HepG2 (cell line): ENCODE measurements at regions not wholly inside any gene's neighbourhood (a gene's known extent, or its start where the extent isn't known, plus 50 kb on each side); places are given as distances from the start of the nearest gene placed in this dataset.

ENCODE experiments used
- ATAC-seq: fragments of 200-7000 bp; cut with Tn5 transposase; 3 replicates; pipeline ENCODE4 v1.9.1; 2020; ENCODE audit warnings: mild to moderate bottlenecking, moderate library complexity
- BruUV-seq: library from RNA; stranded (reverse); fragments of 400-500 nt; replicated peaks from 2 replicates; lab custom pipeline; 2021; lab: Mats Ljungman, UMichigan
- CTCF ChIA-PET: fragments of 300-600 bp; formaldehyde crosslinking; extraction: SDS; loops from one replicate; lab custom pipeline; 2021; ENCODE audit warnings: low total read pairs, inconsistent platforms, low intra/inter-chr PET ratio; lab: Yijun Ruan, JAX
- POLR2A ChIA-PET: fragments of 350-600 bp; sonication (Branson Sonifier 250); formaldehyde crosslinking; loops from one replicate; lab custom pipeline; 2020; ENCODE audit warnings: antibody characterized with exemption, inconsistent platforms; lab: Yijun Ruan, JAX
- DNase-seq: peaks from one replicate; pipeline ENCODE4 v3.0.0-alpha.2; 2015; ENCODE audit warnings: low spot score
- FAIRE-seq: peaks from 3 replicates; lab custom pipeline; 2011; peaks lifted over from hg19 to GRCh38; lab: Jason Lieb, UNC
- H2AFZ ChIP-seq: one replicate; pipeline ENCODE4 v1.6.1; 2011; ENCODE audit warnings: low read length, inconsistent platforms
- H3K27ac ChIP-seq: fragments of 300-600 bp; 3 replicates; pipeline ENCODE4 v1.8.0; 2011; ENCODE audit warnings: mixed run types, mild to moderate bottlenecking, mixed read lengths, low read length, inconsistent platforms; ENCODE audit not compliant: insufficient read depth; ENCODE audit errors: extremely low read length
- H3K27me3 ChIP-seq, 2 experiments: fragments of 200-600 bp in 1 of 2; 2 replicates in 1 of 2; 3 replicates in 1 of 2; pipeline versions ENCODE4 v1.6.0 to v1.8.0; 2011; ENCODE audit warnings: low read length in 2 of 2, mild to moderate bottlenecking in 2 of 2, moderate library complexity in 2 of 2, inconsistent platforms in 1 of 2; ENCODE audit not compliant: insufficient read depth in 2 of 2, control insufficient read depth in 1 of 2
- H3K36me3 ChIP-seq, 2 experiments: fragments of 200-600 bp in 1 of 2; replicated peaks in 1 of 2; 2 replicates in 1 of 2; 3 replicates in 1 of 2; pipeline versions ENCODE4 v1.5.1 to v1.8.0; 2011; ENCODE audit warnings: low read length in 2 of 2, inconsistent platforms in 1 of 2; ENCODE audit not compliant: insufficient read depth in 2 of 2, control insufficient read depth in 1 of 2
- H3K4me1 ChIP-seq: 2 replicates; pipeline ENCODE4 v1.5.1; 2012; ENCODE audit warnings: low read length, inconsistent platforms; ENCODE audit not compliant: insufficient read depth
- H3K4me2 ChIP-seq: 2 replicates; pipeline ENCODE4 v1.6.0; 2011; ENCODE audit warnings: low read depth, low read length, inconsistent platforms
- H3K4me3 ChIP-seq, 3 experiments: fragments of 200-600 bp in 1 of 3; sonication (generic), shearing (Covaris generic) in 1 of 3; replicated peaks in 1 of 3; 2 replicates each; pipeline ENCODE4 v1.5.1; 2011 to 2016; ENCODE audit warnings: low read length in 3 of 3, inconsistent platforms in 2 of 3, low read depth in 2 of 3, mild to moderate bottlenecking in 2 of 3, control low read depth in 1 of 3, mixed read lengths in 1 of 3; ENCODE audit not compliant: insufficient read depth in 1 of 3
- H3K79me2 ChIP-seq: one replicate; pipeline ENCODE4 v1.6.1; 2011; ENCODE audit warnings: low read length, inconsistent platforms; ENCODE audit not compliant: insufficient read depth
- H3K9ac ChIP-seq: 2 replicates; pipeline ENCODE4 v1.6.0; 2011; ENCODE audit warnings: mild to moderate bottlenecking, low read depth, low read length, inconsistent platforms; ENCODE audit not compliant: insufficient read depth
- H3K9me3 ChIP-seq: 2 replicates; pipeline ENCODE4 v1.5.1; 2012; ENCODE audit warnings: mild to moderate bottlenecking, low read length
- H4K20me1 ChIP-seq: 2 replicates; pipeline ENCODE4 v1.6.0; 2011; ENCODE audit warnings: inconsistent platforms, mild to moderate bottlenecking, low read length, moderate library complexity; ENCODE audit not compliant: insufficient read depth
- FOXK1 ChIP-seq: sonication (generic); formaldehyde crosslinking; IDR thresholded peaks from 2 replicates; pipeline ENCODE4 v1.4.0; 2020; ENCODE audit warnings: low read depth, missing genetic modification reagents, borderline replicate concordance
- FOXK2 ChIP-seq: fragments of 450-650 bp; IDR thresholded peaks from 2 replicates; pipeline ENCODE4 v1.6.1; 2016
- NCOA2 ChIP-seq: sonication (generic); formaldehyde crosslinking; IDR thresholded peaks from 2 replicates; pipeline ENCODE4 v1.8.0; 2022; ENCODE audit warnings: inconsistent platforms
- NR1H2 ChIP-seq: sonication (generic); formaldehyde crosslinking; IDR thresholded peaks from 2 replicates; pipeline ENCODE4 v1.8.1; 2022; ENCODE audit warnings: low read depth, missing genetic modification reagents, borderline replicate concordance
- PAX8 ChIP-seq: sonication (generic); formaldehyde crosslinking; IDR thresholded peaks from 2 replicates; pipeline ENCODE4 v1.8.0; 2022; ENCODE audit warnings: mild to moderate bottlenecking, missing genetic modification reagents, borderline replicate concordance
- RARA ChIP-seq: IDR thresholded peaks from 2 replicates; pipeline ENCODE4 v1.6.1; 2016; ENCODE audit warnings: missing genetic modification reagents, missing compliant biosample characterization
- TOE1 ChIP-seq: sonication (generic); formaldehyde crosslinking; IDR thresholded peaks from 2 replicates; pipeline ENCODE4 v1.4.0; 2020; ENCODE audit warnings: mild to moderate bottlenecking, missing genetic modification reagents
- ZMAT3 ChIP-seq: sonication (generic); formaldehyde crosslinking; conservative IDR thresholded peaks from 2 replicates; pipeline ENCODE4 v1.7.0; 2021; ENCODE audit warnings: missing genetic modification reagents
- ZNF446 ChIP-seq: sonication (generic); formaldehyde crosslinking; IDR thresholded peaks from 2 replicates; pipeline ENCODE4 v1.5.0; 2020; ENCODE audit warnings: mild to moderate bottlenecking, missing genetic modification reagents
- ZNF468 ChIP-seq: sonication (generic); formaldehyde crosslinking; IDR thresholded peaks from 2 replicates; pipeline ENCODE4 v1.8.0; 2022; ENCODE audit warnings: mild to moderate bottlenecking, moderate library complexity, missing genetic modification reagents
- ZNF841 ChIP-seq: sonication (generic); formaldehyde crosslinking; IDR thresholded peaks from 2 replicates; pipeline ENCODE4 v1.8.1; 2023; ENCODE audit warnings: missing genetic modification reagents, borderline replicate concordance
- ZSCAN30 ChIP-seq: sonication (generic); formaldehyde crosslinking; IDR thresholded peaks from 2 replicates; pipeline ENCODE4 v1.5.0; 2020; ENCODE audit warnings: mild to moderate bottlenecking, missing genetic modification reagents
- ZZZ3 ChIP-seq: sonication (generic); formaldehyde crosslinking; IDR thresholded peaks from 2 replicates; pipeline ENCODE4 v1.4.0; 2020; ENCODE audit warnings: missing genetic modification reagents, mild to moderate bottlenecking, borderline replicate concordance
- whole genome bisulfite sequencing: methylation state at CpG from one replicate; pipeline ENCODE4 v1.1.6; 2017; ENCODE audit warnings: low lambda C conversion rate; 5-methylcytosine and 5-hydroxymethylcytosine counted together
- in situ Hi-C: cut with HindIII; loops from 2 replicates; pipeline ENCODE4 v1.10.0; 2017; ENCODE audit warnings: low pct_unique_long_range_greater_than_20kb; ENCODE audit not compliant: extremely low pct_ligation_motif_present
- intact Hi-C: fragments of 100-400 bp; cut with micrococcal nuclease; formaldehyde crosslinking; loops from one replicate; pipeline ENCODE4 v1.10.0; 2022; ENCODE audit not compliant: unreplicated experiment
- TF ChIP-seq, protein P1 (sequence below): sonication (generic); formaldehyde crosslinking; IDR thresholded peaks from 2 replicates; pipeline ENCODE4 v1.8.0; 2022; ENCODE audit warnings: mild to moderate bottlenecking, missing genetic modification reagents, borderline replicate concordance
- TF ChIP-seq, protein P2 (sequence below): sonication (generic); formaldehyde crosslinking; IDR thresholded peaks from 2 replicates; pipeline ENCODE4 v1.4.0; 2020; ENCODE audit warnings: missing genetic modification reagents
- TF ChIP-seq, protein P3 (sequence below): sonication (generic); formaldehyde crosslinking; IDR thresholded peaks from 2 replicates; pipeline ENCODE4 v1.9.0; 2022; ENCODE audit warnings: missing genetic modification reagents, mild to moderate bottlenecking, borderline replicate concordance
- TF ChIP-seq, protein P4 (sequence below): sonication (generic); formaldehyde crosslinking; IDR thresholded peaks from 2 replicates; pipeline ENCODE4 v1.4.0; 2020; ENCODE audit warnings: missing genetic modification reagents, borderline replicate concordance

DNA sequence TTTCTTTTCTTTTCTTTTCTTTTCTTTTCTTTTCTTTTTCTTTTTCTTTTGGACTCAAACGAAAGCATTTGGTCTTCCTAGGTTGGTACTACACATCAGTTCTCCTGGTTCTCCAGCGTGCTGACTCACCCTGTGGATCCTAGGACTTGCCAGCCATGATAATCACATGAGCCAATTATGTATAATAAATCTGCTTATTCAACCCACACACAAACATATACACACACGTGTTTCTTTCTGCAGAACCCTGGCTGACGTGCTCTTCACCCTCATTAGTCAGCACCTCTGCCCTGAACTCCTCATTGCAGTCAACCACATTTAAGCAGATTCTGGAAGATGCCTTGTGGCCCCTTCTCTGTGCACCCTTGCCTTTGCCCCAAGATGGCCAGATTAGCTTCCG is 162.4 kb upstream of the MYT1L start:
- no peaks in the 10 kb centered on the region for H4K20me1 ChIP-seq
- no peaks in the 10 kb centered on the region for H3K4me1 ChIP-seq
- FAIRE-seq (no peak), DNase-seq (no peak), ATAC-seq (no peak)
- CTCF ChIA-PET: no interaction called here
- no peaks in the 10 kb centered on the region for H3K79me2 ChIP-seq
- intact Hi-C loops: no loop called here
- 2% methylated on average over 5 of the region's 5 CpGs for WGBS
- H3K27me3 ChIP-seq: no peaks in the 10 kb centered on the region
- H3K4me3 ChIP-seq: no peak overlapping the region
- no peak overlapping the region for H3K9ac ChIP-seq
- POLR2A ChIA-PET: no interaction called here
- no TSS peak for BruUV-seq
- no peak overlapping the region for H2AFZ ChIP-seq
- H3K27ac ChIP-seq: no peak overlapping the region
- H3K9me3 ChIP-seq: no peaks in the 10 kb centered on the region
- H3K4me2 ChIP-seq: no peak overlapping the region
- in situ Hi-C loops: no loop called here
- no peaks in the 10 kb centered on the region for H3K36me3 ChIP-seq
- TF ChIP-seq FOXK2 (no peak), FOXK1 (CRISPR knock-in tag) (no peak), ZZZ3 (CRISPR knock-in tag) (no peak), ZSCAN30 (CRISPR knock-in tag) (no peak), TOE1 (CRISPR knock-in tag) (no peak), NCOA2 (CRISPR knock-in tag) (no peak), ZNF468 (no peak), ZNF841 (CRISPR knock-in tag) (no peak), ZMAT3 (CRISPR knock-in tag) (no peak), RARA (no peak), PAX8 (no peak), ZNF446 (CRISPR knock-in tag) (no peak), NR1H2 (no peak)
- TF ChIP-seq, protein P1, sequence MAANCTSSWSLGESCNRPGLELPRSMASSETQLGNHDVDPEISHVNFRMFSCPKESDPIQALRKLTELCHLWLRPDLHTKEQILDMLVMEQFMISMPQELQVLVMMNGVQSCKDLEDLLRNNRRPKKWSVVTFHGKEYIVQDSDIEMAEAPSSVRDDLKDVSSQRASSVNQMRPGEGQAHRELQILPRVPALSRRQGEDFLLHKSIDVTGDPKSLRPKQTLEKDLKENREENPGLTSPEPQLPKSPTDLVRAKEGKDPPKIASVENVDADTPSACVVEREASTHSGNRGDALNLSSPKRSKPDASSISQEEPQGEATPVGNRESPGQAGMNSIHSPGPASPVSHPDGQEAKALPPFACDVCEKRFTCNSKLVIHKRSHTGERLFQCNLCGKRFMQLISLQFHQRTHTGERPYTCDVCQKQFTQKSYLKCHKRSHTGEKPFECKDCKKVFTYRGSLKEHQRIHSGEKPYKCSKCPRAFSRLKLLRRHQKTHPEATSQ (CRISPR knock-in tag): no peak
- TF ChIP-seq, protein P2, sequence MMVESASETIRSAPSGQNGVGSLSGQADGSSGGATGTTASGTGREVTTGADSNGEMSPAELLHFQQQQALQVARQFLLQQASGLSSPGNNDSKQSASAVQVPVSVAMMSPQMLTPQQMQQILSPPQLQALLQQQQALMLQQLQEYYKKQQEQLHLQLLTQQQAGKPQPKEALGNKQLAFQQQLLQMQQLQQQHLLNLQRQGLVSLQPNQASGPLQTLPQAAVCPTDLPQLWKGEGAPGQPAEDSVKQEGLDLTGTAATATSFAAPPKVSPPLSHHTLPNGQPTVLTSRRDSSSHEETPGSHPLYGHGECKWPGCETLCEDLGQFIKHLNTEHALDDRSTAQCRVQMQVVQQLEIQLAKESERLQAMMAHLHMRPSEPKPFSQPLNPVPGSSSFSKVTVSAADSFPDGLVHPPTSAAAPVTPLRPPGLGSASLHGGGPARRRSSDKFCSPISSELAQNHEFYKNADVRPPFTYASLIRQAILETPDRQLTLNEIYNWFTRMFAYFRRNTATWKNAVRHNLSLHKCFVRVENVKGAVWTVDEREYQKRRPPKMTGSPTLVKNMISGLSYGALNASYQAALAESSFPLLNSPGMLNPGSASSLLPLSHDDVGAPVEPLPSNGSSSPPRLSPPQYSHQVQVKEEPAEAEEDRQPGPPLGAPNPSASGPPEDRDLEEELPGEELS: no peak
- TF ChIP-seq, protein P3, sequence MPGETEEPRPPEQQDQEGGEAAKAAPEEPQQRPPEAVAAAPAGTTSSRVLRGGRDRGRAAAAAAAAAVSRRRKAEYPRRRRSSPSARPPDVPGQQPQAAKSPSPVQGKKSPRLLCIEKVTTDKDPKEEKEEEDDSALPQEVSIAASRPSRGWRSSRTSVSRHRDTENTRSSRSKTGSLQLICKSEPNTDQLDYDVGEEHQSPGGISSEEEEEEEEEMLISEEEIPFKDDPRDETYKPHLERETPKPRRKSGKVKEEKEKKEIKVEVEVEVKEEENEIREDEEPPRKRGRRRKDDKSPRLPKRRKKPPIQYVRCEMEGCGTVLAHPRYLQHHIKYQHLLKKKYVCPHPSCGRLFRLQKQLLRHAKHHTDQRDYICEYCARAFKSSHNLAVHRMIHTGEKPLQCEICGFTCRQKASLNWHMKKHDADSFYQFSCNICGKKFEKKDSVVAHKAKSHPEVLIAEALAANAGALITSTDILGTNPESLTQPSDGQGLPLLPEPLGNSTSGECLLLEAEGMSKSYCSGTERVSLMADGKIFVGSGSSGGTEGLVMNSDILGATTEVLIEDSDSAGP (CRISPR knock-in tag): no peak
- TF ChIP-seq, protein P4, sequence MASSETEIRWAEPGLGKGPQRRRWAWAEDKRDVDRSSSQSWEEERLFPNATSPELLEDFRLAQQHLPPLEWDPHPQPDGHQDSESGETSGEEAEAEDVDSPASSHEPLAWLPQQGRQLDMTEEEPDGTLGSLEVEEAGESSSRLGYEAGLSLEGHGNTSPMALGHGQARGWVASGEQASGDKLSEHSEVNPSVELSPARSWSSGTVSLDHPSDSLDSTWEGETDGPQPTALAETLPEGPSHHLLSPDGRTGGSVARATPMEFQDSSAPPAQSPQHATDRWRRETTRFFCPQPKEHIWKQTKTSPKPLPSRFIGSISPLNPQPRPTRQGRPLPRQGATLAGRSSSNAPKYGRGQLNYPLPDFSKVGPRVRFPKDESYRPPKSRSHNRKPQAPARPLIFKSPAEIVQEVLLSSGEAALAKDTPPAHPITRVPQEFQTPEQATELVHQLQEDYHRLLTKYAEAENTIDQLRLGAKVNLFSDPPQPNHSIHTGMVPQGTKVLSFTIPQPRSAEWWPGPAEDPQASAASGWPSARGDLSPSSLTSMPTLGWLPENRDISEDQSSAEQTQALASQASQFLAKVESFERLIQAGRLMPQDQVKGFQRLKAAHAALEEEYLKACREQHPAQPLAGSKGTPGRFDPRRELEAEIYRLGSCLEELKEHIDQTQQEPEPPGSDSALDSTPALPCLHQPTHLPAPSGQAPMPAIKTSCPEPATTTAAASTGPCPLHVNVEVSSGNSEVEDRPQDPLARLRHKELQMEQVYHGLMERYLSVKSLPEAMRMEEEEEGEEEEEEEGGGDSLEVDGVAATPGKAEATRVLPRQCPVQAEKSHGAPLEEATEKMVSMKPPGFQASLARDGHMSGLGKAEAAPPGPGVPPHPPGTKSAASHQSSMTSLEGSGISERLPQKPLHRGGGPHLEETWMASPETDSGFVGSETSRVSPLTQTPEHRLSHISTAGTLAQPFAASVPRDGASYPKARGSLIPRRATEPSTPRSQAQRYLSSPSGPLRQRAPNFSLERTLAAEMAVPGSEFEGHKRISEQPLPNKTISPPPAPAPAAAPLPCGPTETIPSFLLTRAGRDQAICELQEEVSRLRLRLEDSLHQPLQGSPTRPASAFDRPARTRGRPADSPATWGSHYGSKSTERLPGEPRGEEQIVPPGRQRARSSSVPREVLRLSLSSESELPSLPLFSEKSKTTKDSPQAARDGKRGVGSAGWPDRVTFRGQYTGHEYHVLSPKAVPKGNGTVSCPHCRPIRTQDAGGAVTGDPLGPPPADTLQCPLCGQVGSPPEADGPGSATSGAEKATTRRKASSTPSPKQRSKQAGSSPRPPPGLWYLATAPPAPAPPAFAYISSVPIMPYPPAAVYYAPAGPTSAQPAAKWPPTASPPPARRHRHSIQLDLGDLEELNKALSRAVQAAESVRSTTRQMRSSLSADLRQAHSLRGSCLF: no peak
